SK-N-SH (cell line): ENCODE measurements at regions not wholly inside any gene's neighbourhood (a gene's known extent, or its start where the extent isn't known, plus 50 kb on each side); places are given as distances from the start of the nearest gene placed in this dataset.

Source experiments
- CTCF ChIA-PET: fragments of 300-600, 350-600 bp; formaldehyde crosslinking; extraction: SDS; loops from one replicate; lab custom pipeline; 2021; lab: Yijun Ruan, JAX
- POLR2A ChIA-PET: fragments of 350-600 bp; sonication (Branson Sonifier 250); formaldehyde crosslinking; extraction: SDS; loops from one replicate; lab custom pipeline; 2020; ENCODE audit warnings: antibody characterized with exemption, inconsistent platforms; lab: Yijun Ruan, JAX
- DNase-seq: peaks from one replicate; pipeline ENCODE4 v3.0.0; 2012
- H2AFZ ChIP-seq: fragments of 200-600 bp; sonication (generic); 2 replicates; pipeline ENCODE4 v1.8.1; 2016; ENCODE audit warnings: antibody characterized with exemption, mild to moderate bottlenecking, low read depth
- H3F3A ChIP-seq: fragments of 200-600 bp; sonication (generic); replicated peaks from 2 replicates; pipeline ENCODE3; 2016; ENCODE audit warnings: antibody characterized with exemption, mild to moderate bottlenecking; ENCODE audit not compliant: insufficient read depth
- H3K27ac ChIP-seq, 2 experiments: fragments of 200-500 bp in 1 of 2; fragments of 200-600 bp in 1 of 2; sonication (Bioruptor generic) in 1 of 2; sonication (generic), shearing (Covaris generic) in 1 of 2; 2 replicates each; pipeline versions ENCODE4 v1.5.1 to v1.6.1; 2014 to 2016; ENCODE audit warnings: low read depth in 2 of 2, inconsistent platforms in 1 of 2, low read length in 1 of 2, mild to moderate bottlenecking in 1 of 2, mixed read lengths in 1 of 2
- H3K27me3 ChIP-seq: fragments of 200-600 bp; sonication (generic), shearing (Covaris generic); 2 replicates; pipeline ENCODE4 v1.6.1; 2016; ENCODE audit warnings: mixed run types; ENCODE audit not compliant: insufficient read depth
- H3K36me3 ChIP-seq, 2 experiments: fragments of 200-500 bp in 1 of 2; fragments of 200-600 bp in 1 of 2; sonication (Bioruptor generic) in 1 of 2; sonication (generic) in 1 of 2; replicated peaks in 1 of 2; 2 replicates each; pipeline versions ENCODE3 to v1.5.1; 2014 to 2016; ENCODE audit warnings: low read length in 1 of 2, mild to moderate bottlenecking in 1 of 2; ENCODE audit not compliant: insufficient read depth in 2 of 2, control insufficient read depth in 1 of 2
- H3K4me1 ChIP-seq, 2 experiments: fragments of 200-500 bp in 1 of 2; fragments of 200-600 bp in 1 of 2; sonication (Bioruptor generic) in 1 of 2; sonication (generic), shearing (Covaris generic) in 1 of 2; 2 replicates each; pipeline versions ENCODE4 v1.5.1 to v1.6.1; 2014 to 2016; ENCODE audit warnings: low read depth in 1 of 2, low read length in 1 of 2, mixed run types in 1 of 2; ENCODE audit not compliant: insufficient read depth in 2 of 2, control insufficient read depth in 1 of 2
- H3K4me2 ChIP-seq: fragments of 200-600 bp; sonication (generic), shearing (Covaris generic); 2 replicates; pipeline ENCODE4 v1.6.1; 2017; ENCODE audit warnings: mixed run types
- H3K4me3 ChIP-seq, 2 experiments: fragments of 200-500 bp in 1 of 2; fragments of 200-600 bp in 1 of 2; sonication (Bioruptor generic) in 1 of 2; sonication (generic), shearing (Covaris generic) in 1 of 2; 2 replicates each; pipeline versions ENCODE4 v1.5.1 to v1.8.1; 2014 to 2016; ENCODE audit warnings: low read depth in 2 of 2, inconsistent platforms in 1 of 2, low read length in 1 of 2, mild to moderate bottlenecking in 1 of 2, mixed read lengths in 1 of 2, moderate library complexity in 1 of 2
- H3K79me2 ChIP-seq: fragments of 200-600 bp; sonication (generic); 2 replicates; pipeline ENCODE4 v1.8.1; 2017; ENCODE audit warnings: mild to moderate bottlenecking; ENCODE audit not compliant: insufficient read depth
- H3K9ac ChIP-seq: fragments of 200-600 bp; sonication (generic); 2 replicates; pipeline ENCODE4 v1.6.1; 2017; ENCODE audit warnings: mixed run types
- H3K9me2 ChIP-seq: fragments of 200-600 bp; sonication (generic); 2 replicates; pipeline ENCODE4 v1.6.1; 2017; ENCODE audit warnings: mixed run types
- H3K9me3 ChIP-seq: fragments of 200-600 bp; sonication (generic); 2 replicates; pipeline ENCODE4 v1.6.1; 2017; ENCODE audit warnings: mixed run types, mild to moderate bottlenecking, moderate library complexity
- H4K20me1 ChIP-seq: fragments of 200-600 bp; sonication (generic); 2 replicates; pipeline ENCODE4 v1.6.1; 2017; ENCODE audit warnings: mild to moderate bottlenecking, mixed run types; ENCODE audit not compliant: insufficient read depth
- EZH2phosphoT487 ChIP-seq: fragments of 200-600 bp; sonication (generic); IDR thresholded peaks from 2 replicates; pipeline ENCODE4 v1.6.1; 2017; ENCODE audit warnings: low read depth, mixed run types, mild to moderate bottlenecking, antibody characterized with exemption, moderate library complexity, borderline replicate concordance
- FOSL2 ChIP-seq: IDR thresholded peaks from 2 replicates; pipeline ENCODE4 v1.4.0; 2012; ENCODE audit warnings: low read depth, mild to moderate bottlenecking, moderate library complexity, borderline replicate concordance
- FOXJ3 ChIP-seq: sonication (generic); formaldehyde crosslinking; IDR thresholded peaks from 2 replicates; pipeline ENCODE4 v1.5.1; 2020; ENCODE audit warnings: mild to moderate bottlenecking, missing genetic modification reagents
- GABPA ChIP-seq: IDR thresholded peaks from 2 replicates; pipeline ENCODE4 v1.4.0; 2012; ENCODE audit warnings: low read depth, mild to moderate bottlenecking
- NFIC ChIP-seq: IDR thresholded peaks from 2 replicates; pipeline ENCODE4 v1.4.0; 2012; ENCODE audit warnings: borderline replicate concordance
- NRF1 ChIP-seq: IDR thresholded peaks from 2 replicates; pipeline ENCODE4 v1.6.1; 2012; ENCODE audit warnings: low read depth, mild to moderate bottlenecking, low read length
- POLR2AphosphoS5 ChIP-seq: IDR thresholded peaks from 2 replicates; pipeline ENCODE4 v1.6.1; 2012; ENCODE audit warnings: low read depth, low read length
- RAD21 ChIP-seq: IDR thresholded peaks from 2 replicates; pipeline ENCODE4 v1.6.1; 2012; ENCODE audit warnings: mild to moderate bottlenecking, low read length
- RCOR1 ChIP-seq: fragments of 150-350 bp; IDR thresholded peaks from 2 replicates; pipeline ENCODE4 v1.6.1; 2017; ENCODE audit warnings: antibody characterized with exemption, low read length
- RXRA ChIP-seq: IDR thresholded peaks from 2 replicates; pipeline ENCODE4 v1.4.0; 2012; ENCODE audit warnings: low read depth, mild to moderate bottlenecking, borderline replicate concordance
- SIN3A ChIP-seq: IDR thresholded peaks from 2 replicates; pipeline ENCODE4 v1.6.1; 2012; ENCODE audit warnings: low read depth, mild to moderate bottlenecking, low read length, moderate library complexity, borderline replicate concordance
- USF2 ChIP-seq: fragments of 150-350 bp; IDR thresholded peaks from 2 replicates; pipeline ENCODE4 v1.6.1; 2017; ENCODE audit warnings: antibody characterized with exemption, low read length, low read depth, borderline replicate concordance
- WGBS: methylation state at CpG from one replicate; pipeline ENCODE4 v1.1.6; 2017; ENCODE audit warnings: low lambda C conversion rate; 5-methylcytosine and 5-hydroxymethylcytosine counted together

- CTCF ChIA-PET = interaction anchor here (1.4 to 1.8 kb wide), 2 partner anchors 15 to 21 kb away, joined by 8 read pairs; no protein-coding TSS in a partner anchor
- H4K20me1 ChIP-seq = no peaks in the 10 kb centered on the region
Measured at GRCh38 chr5:34501840-34502239, 154.3 kb upstream of the RAI14 start.

GRCh38 chr5:34502581-34502980 lies 153.5 kb upstream of the RAI14 start:
- H3K9me2 ChIP-seq = no peaks in the 10 kb centered on the region
- H3K79me2 ChIP-seq = no peaks in the 10 kb centered on the region
- H3K4me3 ChIP-seq = no peak overlapping the region
- no peak for DNase-seq
- POLR2A ChIA-PET = no interaction called here
- peak overlapping the region; percentile 46; the same call in 1 of the 2 replicates for H3K4me2 ChIP-seq
- TF ChIP-seq FOSL2 = no peak
- TF ChIP-seq RAD21 = no peak
- no peak for TF ChIP-seq POLR2AphosphoS5
- no peak for TF ChIP-seq EZH2phosphoT487
- TF ChIP-seq RXRA = no peak
- no peak for TF ChIP-seq USF2
- no peaks in the 10 kb centered on the region for H4K20me1 ChIP-seq
- H3K4me1 ChIP-seq = peaks cover 3 to 16% of the 10 kb centered on the region in 2 experiments; a peak in 3 of 4 replicates
- H3K9ac ChIP-seq = no peak overlapping the region; the same call in 1 of the 2 replicates
- WGBS = 78% methylated on average over 7 of the region's 7 CpGs
- CTCF ChIA-PET = interaction anchor here (1.4 to 1.9 kb wide), 4 partner anchors 16 to 28 kb away, joined by 3 to 8 read pairs (median 7); no protein-coding TSS in a partner anchor
- no peaks in the 10 kb centered on the region for H3K9me3 ChIP-seq
- no peaks in the 10 kb centered on the region for H3K27me3 ChIP-seq
- peak overlapping the region in 1 of 2 experiments; percentile 57; a peak in 1 of 4 replicates for H3K27ac ChIP-seq
- H3F3A ChIP-seq = peaks cover 3% of the 10 kb centered on the region
- no peaks in the 10 kb centered on the region for H3K36me3 ChIP-seq
- H2AFZ ChIP-seq = peak overlapping the region; percentile 36; the same call in 1 of the 2 replicates

More at GRCh38 chr5:34501840-34502239, 154.3 kb upstream of the RAI14 start:
- Histone ChIP-seq H3F3A (no peaks in the 10 kb centered on the region), H2AFZ (0 out of 2 replicates have a peak overlapping the region, but pooled peaks have one; percentile 35), H3K79me2 (no peaks in the 10 kb centered on the region), H3K9me2 (no peaks in the 10 kb centered on the region), H3K27ac (no peak overlapping the region), H3K4me3 (no peak overlapping the region), H3K9ac (no peak overlapping the region), H3K4me2 (no peak overlapping the region), H3K9me3 (no peaks in the 10 kb centered on the region), H3K27me3 (no peaks in the 10 kb centered on the region), H3K36me3 (no peaks in the 10 kb centered on the region), H3K4me1 (peaks cover 3 to 16% of the 10 kb centered on the region in 2 experiments; a peak in 3 of 4 replicates)
- TF ChIP-seq NRF1 (no peak), SIN3A (no peak), FOXJ3 (no peak), GABPA (no peak), NFIC (no peak), RCOR1 (no peak)
- DNase-seq = no peak
- 74% methylated on average over 3 of the region's 3 CpGs for WGBS
- POLR2A ChIA-PET = no interaction called here
